ENCODE measurements at regions not wholly inside any gene's neighbourhood (a gene's known extent, or its start where the extent isn't known, plus 50 kb on each side); places are given as distances from the start of the nearest gene placed in this dataset.

- no peak overlapping the region for H3K4me3 ChIP-seq (ENCODE audit: low read depth, low read length)
- no peak for DNase-seq (ENCODE audit: low read depth)
- TF ChIP-seq CTCF (IDR thresholded peaks at IDR 0.05; ENCODE audit: insufficient read depth, low read depth, low read length), result no peak
These were observed 117.2 kb downstream of the SLC25A24 start for GRCh38 chr1:108082738-108083562.

GRCh38 chr1:108082001-108082400 lies 117.0 kb upstream of the VAV3 start:
- no peak for DNase-seq (ENCODE audit: low read depth)
- no peak overlapping the region for H3K4me3 ChIP-seq (ENCODE audit: low read depth, low read length)
- no peak for TF ChIP-seq CTCF (IDR thresholded peaks at IDR 0.05; ENCODE audit: insufficient read depth, low read depth, low read length)

GRCh38 chr1:108080448-108080847 lies 115.5 kb upstream of the VAV3 start:
- H3K4me3 ChIP-seq (ENCODE audit: low read depth, low read length), result no peak overlapping the region
- TF ChIP-seq CTCF (IDR thresholded peaks at IDR 0.05; ENCODE audit: insufficient read depth, low read depth, low read length), result no peak
- no peak for DNase-seq (ENCODE audit: low read depth)

GRCh38 chr1:108079440-108080025 lies 114.6 kb upstream of the VAV3 start:
- no peak for TF ChIP-seq CTCF (IDR thresholded peaks at IDR 0.05; ENCODE audit: insufficient read depth, low read depth, low read length)
- no peak for DNase-seq (ENCODE audit: low read depth)

GRCh38 chr1:108077991-108078390 lies 113.0 kb upstream of the VAV3 start:
- H3K4me3 ChIP-seq (ENCODE audit: low read depth, low read length), result no peak overlapping the region
- TF ChIP-seq CTCF (IDR thresholded peaks at IDR 0.05; ENCODE audit: insufficient read depth, low read depth, low read length), result no peak
- no peak for DNase-seq (ENCODE audit: low read depth)

More at GRCh38 chr1:108079440-108080025, 114.6 kb upstream of the VAV3 start:
- no peak overlapping the region for H3K4me3 ChIP-seq (ENCODE audit: low read depth, low read length)

GRCh38 chr1:108075055-108075454 lies 110.1 kb upstream of the VAV3 start:
- TF ChIP-seq CTCF (IDR thresholded peaks at IDR 0.05; ENCODE audit: insufficient read depth, low read depth, low read length), result no peak
- DNase-seq (ENCODE audit: low read depth), result no peak
- no peak overlapping the region for H3K4me3 ChIP-seq (ENCODE audit: low read depth, low read length)
